B cell (primary cell): ENCODE measurements at regions not wholly inside any gene's neighbourhood (a gene's known extent, or its start where the extent isn't known, plus 50 kb on each side); places are given as distances from the start of the nearest gene placed in this dataset.

Experiments used
- ATAC-seq: fragments of 200-7000 bp; cut with Tn5 transposase; one replicate; pipeline ENCODE4 v1.10.0; 2021; ENCODE audit warnings: low read depth, mild to moderate bottlenecking, moderate number of reproducible peaks, moderate library complexity
- CTCF ChIA-PET: fragments of 350-600 bp; sonication (Branson Sonifier 250); formaldehyde crosslinking; loops from one replicate; lab custom pipeline; 2021; ENCODE audit warnings: antibody characterized with exemption, inconsistent platforms; lab: Charles Lee
- POLR2A ChIA-PET: fragments of 350-600 bp; sonication (Branson Sonifier 250); formaldehyde crosslinking; loops from one replicate; lab custom pipeline; 2021; ENCODE audit warnings: antibody characterized with exemption; lab: Charles Lee
- DNase-seq: peaks from one replicate; pipeline ENCODE4 v3.0.0; 2013
- H2AFZ ChIP-seq: 2 replicates; pipeline ENCODE4 v1.6.1; 2012; ENCODE audit warnings: mild to moderate bottlenecking, low read depth, low read length; ENCODE audit not compliant: insufficient read depth, poor library complexity, severe bottlenecking
- H3K27ac ChIP-seq, 2 donors: 1 replicate in 1 of 2; 2 replicates in 1 of 2; pipeline ENCODE4 v1.5.1; 2012 to 2013; ENCODE audit warnings: low read length in 2 of 2, mild to moderate bottlenecking in 2 of 2, moderate library complexity in 1 of 2
- H3K27me3 ChIP-seq, 4 experiments: fragments of 200-600 bp in 1 of 4; sonication (generic) in 1 of 4; replicated peaks in 1 of 4; 1 replicate in 2 of 4; 2 replicates in 2 of 4; pipeline versions ENCODE4 v1.6.1 to v1.7.0; 2013 to 2016; ENCODE audit warnings: low read length in 3 of 4, mild to moderate bottlenecking in 2 of 4, mixed read lengths in 1 of 4, moderate library complexity in 1 of 4; ENCODE audit not compliant: insufficient read depth in 4 of 4, control insufficient read depth in 3 of 4; ENCODE audit errors: control extremely low read depth in 1 of 4
- H3K36me3 ChIP-seq, 2 experiments: replicated peaks in 1 of 2; 1 replicate in 1 of 2; 2 replicates in 1 of 2; pipeline versions ENCODE4 v1.6.1 to v1.7.1; 2013; ENCODE audit warnings: low read length in 1 of 2; ENCODE audit not compliant: insufficient read depth in 2 of 2, control insufficient read depth in 1 of 2; ENCODE audit errors: control extremely low read depth in 1 of 2, extremely low read depth in 1 of 2
- H3K4me1 ChIP-seq, 2 donors: fragments of 200-600 bp in 1 of 2; sonication (generic) in 1 of 2; 1 replicate in 1 of 2; 2 replicates in 1 of 2; pipeline versions ENCODE4 v1.5.1 to v1.6.1; 2013 to 2017; ENCODE audit warnings: low read length in 2 of 2; ENCODE audit not compliant: control insufficient read depth in 2 of 2, insufficient read depth in 2 of 2
- H3K4me2 ChIP-seq: replicated peaks from 2 replicates; pipeline ENCODE3; 2012; ENCODE audit warnings: mild to moderate bottlenecking, low read depth, low read length; ENCODE audit not compliant: poor library complexity, severe bottlenecking
- H3K4me3 ChIP-seq, 5 experiments: fragments of 200-600 bp in 1 of 5; sonication (generic) in 1 of 5; 1 replicate in 3 of 5; 2 replicates in 2 of 5; pipeline versions ENCODE4 v1.5.1 to v1.7.0; 2011 to 2016; ENCODE audit warnings: low read length in 4 of 5, mild to moderate bottlenecking in 4 of 5, low read depth in 2 of 5, control low read depth in 1 of 5, moderate library complexity in 1 of 5; ENCODE audit not compliant: insufficient read depth in 1 of 5; ENCODE audit errors: control extremely low read depth in 1 of 5, extremely low read depth in 1 of 5
- H3K79me2 ChIP-seq: fragments of 200-600 bp; sonication (generic); one replicate; pipeline ENCODE4 v1.6.0; 2016; ENCODE audit warnings: low read length; ENCODE audit not compliant: control insufficient read depth, insufficient read depth
- H3K9ac ChIP-seq: fragments of 200-600 bp; sonication (generic); 2 replicates; pipeline ENCODE4 v1.6.1; 2017; ENCODE audit warnings: mild to moderate bottlenecking, low read length, moderate library complexity
- H3K9me3 ChIP-seq, 3 donors: one replicate each; pipeline versions ENCODE4 v1.6.1 to v1.7.1; 2013; ENCODE audit warnings: low read length in 2 of 3; ENCODE audit not compliant: control insufficient read depth in 2 of 3, insufficient read depth in 1 of 3; ENCODE audit errors: control extremely low read depth in 1 of 3
- H4K20me1 ChIP-seq: 2 replicates; pipeline ENCODE4 v1.6.0; 2012; ENCODE audit warnings: mild to moderate bottlenecking, low read length; ENCODE audit not compliant: insufficient read depth, control insufficient read depth, poor library complexity, severe bottlenecking
- H3K27ac Mint-ChIP-seq: one replicate; pipeline ENCODE4 v1.8.0; 2021; ENCODE audit warnings: mixed read lengths
- H3K27me3 Mint-ChIP-seq: one replicate; pipeline ENCODE4 v1.8.0; 2021; ENCODE audit warnings: mixed read lengths
- H3K4me1 Mint-ChIP-seq: one replicate; pipeline ENCODE4 v1.8.0; 2021; ENCODE audit warnings: mixed read lengths
- H3K4me3 Mint-ChIP-seq: one replicate; pipeline ENCODE4 v1.8.0; 2021; ENCODE audit warnings: mixed read lengths
- H3K9me3 Mint-ChIP-seq: one replicate; pipeline ENCODE4 v1.8.0; 2022; ENCODE audit warnings: mixed read lengths; ENCODE audit not compliant: insufficient read depth
- CTCF ChIP-seq: fragments of 200-600 bp; IDR thresholded peaks from one replicate; pipeline ENCODE4 v1.8.0; 2022; ENCODE audit warnings: antibody characterized with exemption, mild to moderate bottlenecking
- EZH2 ChIP-seq: IDR thresholded peaks from 2 replicates; pipeline ENCODE4 v1.6.1; 2012; ENCODE audit warnings: borderline replicate concordance, low read depth, mild to moderate bottlenecking, moderate library complexity, low read length; ENCODE audit not compliant: insufficient read depth, poor library complexity, severe bottlenecking
- WGBS: methylation state at CpG from one replicate; pipeline ENCODE4 v1.1.5; 2013; ENCODE audit warnings: missing lambda C conversion rate; ENCODE audit not compliant: insufficient coverage; 5-methylcytosine and 5-hydroxymethylcytosine counted together
- intact Hi-C: fragments of 100-400 bp; cut with micrococcal nuclease; formaldehyde crosslinking; loops from one replicate; pipeline ENCODE4 v1.10.0; 2022

GRCh38 chr7:45235905-45236304 is 78.3 kb downstream of the RAMP3 start:
- Histone ChIP-seq H3K27ac (no peak overlapping the region), H2AFZ (no peak overlapping the region), H3K4me1 (no peaks in the 10 kb centered on the region), H3K9ac (no peak overlapping the region), H3K36me3 (no peaks in the 10 kb centered on the region), H3K27me3 (peaks cover 0 to 13% (median 5%) of the 10 kb centered on the region in 4 experiments), H3K9me3 (no peaks in the 10 kb centered on the region), H3K79me2 (no peaks in the 10 kb centered on the region), H4K20me1 (no peaks in the 10 kb centered on the region), H3K4me3 (no peak overlapping the region), H3K4me2 (no peak overlapping the region)
- TF ChIP-seq EZH2 (no peak), CTCF (no peak)
- Mint-ChIP-seq H3K27me3 (peaks cover 48% of the 10 kb centered on the region), H3K4me1 (no peaks in the 10 kb centered on the region), H3K4me3 (no peak overlapping the region), H3K27ac (no peak overlapping the region), H3K9me3 (no peaks in the 10 kb centered on the region)
- ChIA-PET CTCF (no interaction called here), POLR2A (no interaction called here)
- intact Hi-C loops, result no loop called here
- no peak for DNase-seq
- ATAC-seq, result no peak

- no peak overlapping the region for H3K4me2 ChIP-seq
- no peak overlapping the region for H3K27ac Mint-ChIP-seq
- ChIA-PET POLR2A (no interaction called here), CTCF (no interaction called here)
- no peak for TF ChIP-seq CTCF
- no peak for TF ChIP-seq EZH2
- no peak overlapping the region for H2AFZ ChIP-seq
- no peak overlapping the region for H3K4me3 Mint-ChIP-seq
- 22% methylated on average over 1 of the region's 1 CpG for WGBS
- no peaks in the 10 kb centered on the region for H3K9me3 ChIP-seq
- no peaks in the 10 kb centered on the region for H3K4me1 ChIP-seq
- H3K4me3 ChIP-seq, result no peak overlapping the region
- peaks cover 0 to 15% (median 5%) of the 10 kb centered on the region in 4 experiments for H3K27me3 ChIP-seq
- no peak for ATAC-seq
- no peaks in the 10 kb centered on the region for H3K4me1 Mint-ChIP-seq
- peaks cover 56% of the 10 kb centered on the region for H3K27me3 Mint-ChIP-seq
- H4K20me1 ChIP-seq, result no peaks in the 10 kb centered on the region
- no peaks in the 10 kb centered on the region for H3K79me2 ChIP-seq
- H3K9ac ChIP-seq, result no peak overlapping the region
- H3K27ac ChIP-seq, result no peak overlapping the region
- intact Hi-C loops, result no loop called here
- H3K9me3 Mint-ChIP-seq, result no peaks in the 10 kb centered on the region
- no peak for DNase-seq
- H3K36me3 ChIP-seq, result no peaks in the 10 kb centered on the region
Measured at GRCh38 chr7:45236666-45237065, 79.1 kb downstream of the RAMP3 start.
